NT2/D1 (cell line): ENCODE measurements at regions not wholly inside any gene's neighbourhood (a gene's known extent, or its start where the extent isn't known, plus 50 kb on each side); places are given as distances from the start of the nearest gene placed in this dataset.

ENCODE experiments used
- DNase-seq: peaks from one replicate; pipeline ENCODE4 v3.0.0-alpha.2; 2011; ENCODE audit warnings: low read depth, low spot score
- H3K27me3 ChIP-seq: 2 replicates; pipeline ENCODE4 v1.6.0; 2011; ENCODE audit warnings: mild to moderate bottlenecking; ENCODE audit not compliant: insufficient read length, insufficient read depth
- H3K36me3 ChIP-seq: 2 replicates; pipeline ENCODE4 v1.6.1; 2011; ENCODE audit warnings: mild to moderate bottlenecking, low read length, mixed read lengths; ENCODE audit not compliant: insufficient read depth, insufficient read length
- H3K4me1 ChIP-seq: 2 replicates; pipeline ENCODE4 v1.5.1; 2011; ENCODE audit not compliant: insufficient read depth, insufficient read length
- H3K4me3 ChIP-seq: 2 replicates; pipeline ENCODE4 v1.5.1; 2011; ENCODE audit warnings: low read depth; ENCODE audit not compliant: insufficient read length
- H3K9ac ChIP-seq: 2 replicates; pipeline ENCODE4 v1.6.0; 2011; ENCODE audit warnings: low read depth; ENCODE audit not compliant: insufficient read length
- H3K9me3 ChIP-seq: 2 replicates; pipeline ENCODE4 v1.5.1; 2011; ENCODE audit warnings: mild to moderate bottlenecking, low read length; ENCODE audit not compliant: insufficient read depth
- SUZ12 ChIP-seq: IDR thresholded peaks from 2 replicates; pipeline ENCODE4 v1.6.1; 2011; ENCODE audit not compliant: insufficient read length, insufficient read depth; ENCODE audit errors: extremely low read depth
- YY1 ChIP-seq: IDR thresholded peaks from 2 replicates; pipeline ENCODE4 v1.6.1; 2011; ENCODE audit not compliant: insufficient read length, insufficient read depth
- ZNF274 ChIP-seq: IDR thresholded peaks from 2 replicates; pipeline ENCODE4 v1.6.1; 2011; ENCODE audit warnings: mild to moderate bottlenecking, low read depth, low read length

- no peak overlapping the region for H3K4me3 ChIP-seq
- TF ChIP-seq ZNF274 (no peak), SUZ12 (no peak), YY1 (no peak)
- no peaks in the 10 kb centered on the region for H3K9me3 ChIP-seq
- H3K27me3 ChIP-seq = no peaks in the 10 kb centered on the region
- no peak for DNase-seq
- no peaks in the 10 kb centered on the region for H3K36me3 ChIP-seq
- no peaks in the 10 kb centered on the region for H3K4me1 ChIP-seq
- no peak overlapping the region for H3K9ac ChIP-seq
Measured at GRCh38 chr1:96357141-96357765, 364.3 kb upstream of the PTBP2 start.

GRCh38 chr1:96358057-96358456 lies 363.5 kb upstream of the PTBP2 start:
- no peak for TF ChIP-seq SUZ12
- no peak for TF ChIP-seq ZNF274
- TF ChIP-seq YY1 = no peak
- H3K36me3 ChIP-seq = no peaks in the 10 kb centered on the region
- no peak overlapping the region for H3K9ac ChIP-seq
- no peak for DNase-seq
- H3K4me1 ChIP-seq = no peaks in the 10 kb centered on the region
- no peaks in the 10 kb centered on the region for H3K27me3 ChIP-seq
- no peak overlapping the region for H3K4me3 ChIP-seq
- H3K9me3 ChIP-seq = no peaks in the 10 kb centered on the region

- no peaks in the 10 kb centered on the region for H3K4me1 ChIP-seq
- TF ChIP-seq ZNF274 (no peak), YY1 (no peak), SUZ12 (no peak)
- H3K4me3 ChIP-seq = no peak overlapping the region
- H3K9ac ChIP-seq = no peak overlapping the region
- H3K27me3 ChIP-seq = no peaks in the 10 kb centered on the region
- H3K36me3 ChIP-seq = no peaks in the 10 kb centered on the region
- H3K9me3 ChIP-seq = no peaks in the 10 kb centered on the region
- DNase-seq = no peak
Measured at GRCh38 chr1:96360036-96360795, 361.4 kb upstream of the PTBP2 start.

- Histone ChIP-seq H3K4me1 (no peaks in the 10 kb centered on the region), H3K36me3 (no peaks in the 10 kb centered on the region), H3K27me3 (no peaks in the 10 kb centered on the region), H3K9me3 (no peaks in the 10 kb centered on the region), H3K9ac (no peak overlapping the region), H3K4me3 (no peak overlapping the region)
- no peak for DNase-seq
- TF ChIP-seq SUZ12 (no peak), ZNF274 (no peak), YY1 (no peak)
Measured at GRCh38 chr1:96361271-96361856, 360.2 kb upstream of the PTBP2 start.

GRCh38 chr1:96361961-96362360 lies 359.6 kb upstream of the PTBP2 start:
- no peak for TF ChIP-seq SUZ12
- Histone ChIP-seq H3K9ac (no peak overlapping the region), H3K36me3 (no peaks in the 10 kb centered on the region), H3K9me3 (no peaks in the 10 kb centered on the region), H3K4me1 (no peaks in the 10 kb centered on the region), H3K4me3 (no peak overlapping the region), H3K27me3 (no peaks in the 10 kb centered on the region)
- DNase-seq = no peak

- no peak for DNase-seq
- Histone ChIP-seq H3K9ac (no peak overlapping the region), H3K36me3 (no peaks in the 10 kb centered on the region), H3K4me3 (no peak overlapping the region), H3K4me1 (no peaks in the 10 kb centered on the region), H3K27me3 (no peaks in the 10 kb centered on the region), H3K9me3 (no peaks in the 10 kb centered on the region)
- TF ChIP-seq YY1 = no peak
- no peak for TF ChIP-seq ZNF274
- TF ChIP-seq SUZ12 = no peak
Measured at GRCh38 chr1:96362623-96363022, 359.0 kb upstream of the PTBP2 start.

GRCh38 chr1:96363826-96364225 lies 357.8 kb upstream of the PTBP2 start:
- Histone ChIP-seq H3K36me3 (no peaks in the 10 kb centered on the region), H3K9ac (no peak overlapping the region), H3K27me3 (no peaks in the 10 kb centered on the region), H3K4me1 (no peaks in the 10 kb centered on the region), H3K4me3 (no peak overlapping the region), H3K9me3 (no peaks in the 10 kb centered on the region)
- DNase-seq = no peak
- no peak for TF ChIP-seq SUZ12
- no peak for TF ChIP-seq YY1
- TF ChIP-seq ZNF274 = no peak
